ENCODE measurements at regions not wholly inside any gene's neighbourhood (a gene's known extent, or its start where the extent isn't known, plus 50 kb on each side); places are given as distances from the start of the nearest gene placed in this dataset.

DNA sequence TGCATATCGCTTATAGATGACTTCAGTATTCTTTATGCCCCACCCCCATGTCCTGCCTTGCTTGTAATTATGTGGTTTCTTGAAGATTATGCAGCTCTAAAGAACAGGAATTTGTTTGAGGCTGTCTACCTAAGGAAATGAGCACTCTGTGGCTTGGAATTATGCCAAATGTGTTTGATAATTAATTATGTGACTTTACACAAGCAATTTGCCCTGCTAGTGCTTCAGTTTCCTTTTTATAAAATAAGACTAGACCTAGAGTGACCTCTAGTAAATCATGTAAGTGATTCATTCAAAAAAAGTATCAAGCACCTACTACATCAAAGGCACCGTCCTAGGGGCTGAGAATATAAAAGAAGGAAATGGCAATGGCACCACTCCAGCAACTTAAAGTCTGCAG lies 491.5 kb upstream of the KIRREL3 start:
- TF ChIP-seq POLR2A (IDR thresholded peaks at IDR 0.05; ENCODE audit: low read depth, low read length) (no peak), POLR2AphosphoS5 (IDR thresholded peaks at IDR 0.05; ENCODE audit: low read depth, low read length) (no peak), SPI1 (IDR thresholded peaks at IDR 0.05; ENCODE audit: low read depth, low read length) (no peak), TAF1 (IDR thresholded peaks at IDR 0.05; ENCODE audit: low read depth, low read length) (no peak), POU2F2 (IDR thresholded peaks at IDR 0.05; ENCODE audit: low read depth, low read length) (no peak), PAX5 (IDR thresholded peaks at IDR 0.05; ENCODE audit: insufficient read depth, low read length, severe bottlenecking) (no peak)

Measured in GM12891 (cell line).